ENCODE measurements at regions not wholly inside any gene's neighbourhood (a gene's known extent, or its start where the extent isn't known, plus 50 kb on each side); places are given as distances from the start of the nearest gene placed in this dataset.

GRCh38 chr2:5250482-5250881 lies 441.7 kb upstream of the SOX11 start:
- DNase-seq (ENCODE audit: low spot score) = no peak

GRCh38 chr2:5253263-5253662 lies 438.9 kb upstream of the SOX11 start:
- Histone ChIP-seq H3K4me1 (ENCODE audit: insufficient read depth, poor library complexity, severe bottlenecking) (no peaks in the 10 kb centered on the region), H3K36me3 (ENCODE audit: low read depth) (no peaks in the 10 kb centered on the region), H3K9me3 (ENCODE audit: severe bottlenecking) (no peaks in the 10 kb centered on the region), H3K4me3 (ENCODE audit: severe bottlenecking) (no peak overlapping the region), H3K27me3 (ENCODE audit: insufficient read depth, poor library complexity, severe bottlenecking) (no peaks in the 10 kb centered on the region), H3K27ac (ENCODE audit: poor library complexity, severe bottlenecking) (no peak overlapping the region)
- TF ChIP-seq CTCF (IDR thresholded peaks at IDR 0.05; ENCODE audit: poor library complexity, severe bottlenecking) = no peak
- DNase-seq (ENCODE audit: low spot score) (no peak), ATAC-seq (ENCODE audit: low read depth) (no peak)

More at GRCh38 chr2:5250482-5250881, 441.7 kb upstream of the SOX11 start:
- ATAC-seq (ENCODE audit: low read depth) = peak; percentile 54; the same call in 1 of the 3 replicates
- H3K4me1 ChIP-seq (ENCODE audit: insufficient read depth, poor library complexity, severe bottlenecking) = no peaks in the 10 kb centered on the region
- H3K9me3 ChIP-seq (ENCODE audit: severe bottlenecking) = no peaks in the 10 kb centered on the region
- H3K27me3 ChIP-seq (ENCODE audit: insufficient read depth, poor library complexity, severe bottlenecking) = no peaks in the 10 kb centered on the region
- H3K4me3 ChIP-seq (ENCODE audit: severe bottlenecking) = no peak overlapping the region
- TF ChIP-seq CTCF (IDR thresholded peaks at IDR 0.05; ENCODE audit: poor library complexity, severe bottlenecking) = no peak
- no peak overlapping the region for H3K27ac ChIP-seq (ENCODE audit: poor library complexity, severe bottlenecking)
- no peaks in the 10 kb centered on the region for H3K36me3 ChIP-seq (ENCODE audit: low read depth)

DNA sequence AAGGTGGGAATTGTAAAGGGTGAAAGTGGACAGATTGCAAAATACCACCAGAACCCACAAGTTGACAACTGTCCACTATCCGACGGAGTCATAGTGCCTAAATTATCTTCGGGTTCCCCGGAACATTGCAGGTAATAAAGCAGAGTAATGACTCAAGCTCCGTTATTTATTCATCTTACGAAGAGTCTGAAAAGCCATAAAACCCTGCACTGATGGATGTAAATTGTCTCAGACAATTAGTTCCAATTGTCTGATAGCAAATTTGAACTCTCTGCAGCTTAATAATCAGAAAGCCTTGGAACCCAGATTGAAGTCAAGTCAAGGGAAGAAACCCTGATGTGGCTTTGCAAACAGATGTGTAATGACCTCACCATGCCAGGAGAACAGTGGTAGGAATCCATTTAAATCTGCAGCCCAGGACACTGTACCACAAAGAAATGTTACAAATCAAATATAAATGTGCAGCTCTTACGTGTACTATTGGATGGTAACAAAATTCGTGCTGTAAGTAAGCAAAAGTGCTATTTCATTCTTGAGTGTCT lies 437.3 kb upstream of the SOX11 start:
- no peak overlapping the region for H3K4me3 ChIP-seq (ENCODE audit: severe bottlenecking)
- no peaks in the 10 kb centered on the region for H3K36me3 ChIP-seq (ENCODE audit: low read depth)
- no peaks in the 10 kb centered on the region for H3K4me1 ChIP-seq (ENCODE audit: insufficient read depth, poor library complexity, severe bottlenecking)
- ATAC-seq (ENCODE audit: low read depth) (no peak), DNase-seq (ENCODE audit: low spot score) (no peak)
- H3K27me3 ChIP-seq (ENCODE audit: insufficient read depth, poor library complexity, severe bottlenecking) = no peaks in the 10 kb centered on the region
- H3K9me3 ChIP-seq (ENCODE audit: severe bottlenecking) = no peaks in the 10 kb centered on the region
- H3K27ac ChIP-seq (ENCODE audit: poor library complexity, severe bottlenecking) = no peak overlapping the region
- TF ChIP-seq CTCF (IDR thresholded peaks at IDR 0.05; ENCODE audit: poor library complexity, severe bottlenecking) = no peak

GRCh38 chr2:5263291-5263690 lies 428.9 kb upstream of the SOX11 start:
- H3K36me3 ChIP-seq (ENCODE audit: low read depth) = no peaks in the 10 kb centered on the region
- no peak overlapping the region for H3K4me3 ChIP-seq (ENCODE audit: severe bottlenecking)
- no peak overlapping the region for H3K27ac ChIP-seq (ENCODE audit: poor library complexity, severe bottlenecking)
- no peaks in the 10 kb centered on the region for H3K9me3 ChIP-seq (ENCODE audit: severe bottlenecking)
- H3K27me3 ChIP-seq (ENCODE audit: insufficient read depth, poor library complexity, severe bottlenecking) = no peaks in the 10 kb centered on the region
- TF ChIP-seq CTCF (IDR thresholded peaks at IDR 0.05; ENCODE audit: poor library complexity, severe bottlenecking) = no peak
- no peak for ATAC-seq (ENCODE audit: low read depth)
- no peaks in the 10 kb centered on the region for H3K4me1 ChIP-seq (ENCODE audit: insufficient read depth, poor library complexity, severe bottlenecking)
- DNase-seq (ENCODE audit: low spot score) = no peak

- DNase-seq (ENCODE audit: low spot score) = no peak
- Histone ChIP-seq H3K9me3 (ENCODE audit: severe bottlenecking) (no peaks in the 10 kb centered on the region), H3K27me3 (ENCODE audit: insufficient read depth, poor library complexity, severe bottlenecking) (no peaks in the 10 kb centered on the region), H3K4me3 (ENCODE audit: severe bottlenecking) (no peak overlapping the region), H3K27ac (ENCODE audit: poor library complexity, severe bottlenecking) (no peak overlapping the region), H3K36me3 (ENCODE audit: low read depth) (no peaks in the 10 kb centered on the region), H3K4me1 (ENCODE audit: insufficient read depth, poor library complexity, severe bottlenecking) (no peaks in the 10 kb centered on the region)
- ATAC-seq (ENCODE audit: low read depth) = no peak
- no peak for TF ChIP-seq CTCF (IDR thresholded peaks at IDR 0.05; ENCODE audit: poor library complexity, severe bottlenecking)
These were observed 427.8 kb upstream of the SOX11 start for GRCh38 chr2:5264361-5264760.
